C4-2B (cell line): ENCODE measurements at regions not wholly inside any gene's neighbourhood (a gene's known extent, or its start where the extent isn't known, plus 50 kb on each side); places are given as distances from the start of the nearest gene placed in this dataset.

ENCODE experiments used
- CTCF ChIP-seq: fragments of 450-650 bp; conservative IDR thresholded peaks from 2 replicates; pipeline ENCODE4 v1.5.1; 2017; ENCODE audit warnings: mild to moderate bottlenecking
- ZFX ChIP-seq: fragments of 450-650 bp; IDR thresholded peaks from 2 replicates; pipeline ENCODE4 v1.6.1; 2017

- TF ChIP-seq CTCF (no peak), ZFX (no peak)
These were observed 67.2 kb upstream of the ACSL1 start for GRCh38 chr4:184892999-184893398.
